Left renal cortex interstitium (tissue), 4 donors: ENCODE measurements at regions not wholly inside any gene's neighbourhood (a gene's known extent, or its start where the extent isn't known, plus 50 kb on each side); places are given as distances from the start of the nearest gene placed in this dataset.
"Not testable (repeated sequence)": the region's sequence is repeated elsewhere in the genome, so short reads cannot be mapped to it uniquely, and the experiment has no call there.

Experiments used
- DNase-seq, 4 donors: peaks; one replicate each; pipeline ENCODE4 v3.0.0-alpha.2; 2013; ENCODE audit warnings: low read depth in 4 of 4, low spot score in 2 of 4, missing footprints in 1 of 4

DNA sequence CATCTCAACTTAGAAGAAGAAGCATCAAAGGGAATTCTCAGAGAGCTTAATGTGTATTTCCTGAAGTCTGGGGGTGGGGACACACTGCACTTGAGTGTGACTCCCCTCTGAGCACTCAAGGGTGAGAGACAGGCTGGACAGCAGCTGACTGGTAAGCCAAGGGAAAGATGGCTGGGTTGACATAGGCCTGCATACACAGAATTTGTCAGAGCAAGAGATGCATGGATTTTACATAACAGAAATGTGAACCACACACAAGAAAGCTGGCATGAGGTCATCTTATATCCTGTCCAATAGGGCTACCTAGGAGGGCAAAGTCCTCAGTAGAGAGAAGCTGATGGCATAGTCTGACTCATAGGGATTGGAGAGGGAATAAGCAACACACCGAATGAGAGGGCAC lies 114.3 kb upstream of the EPB41L4A start:
- no peak for DNase-seq

DNA sequence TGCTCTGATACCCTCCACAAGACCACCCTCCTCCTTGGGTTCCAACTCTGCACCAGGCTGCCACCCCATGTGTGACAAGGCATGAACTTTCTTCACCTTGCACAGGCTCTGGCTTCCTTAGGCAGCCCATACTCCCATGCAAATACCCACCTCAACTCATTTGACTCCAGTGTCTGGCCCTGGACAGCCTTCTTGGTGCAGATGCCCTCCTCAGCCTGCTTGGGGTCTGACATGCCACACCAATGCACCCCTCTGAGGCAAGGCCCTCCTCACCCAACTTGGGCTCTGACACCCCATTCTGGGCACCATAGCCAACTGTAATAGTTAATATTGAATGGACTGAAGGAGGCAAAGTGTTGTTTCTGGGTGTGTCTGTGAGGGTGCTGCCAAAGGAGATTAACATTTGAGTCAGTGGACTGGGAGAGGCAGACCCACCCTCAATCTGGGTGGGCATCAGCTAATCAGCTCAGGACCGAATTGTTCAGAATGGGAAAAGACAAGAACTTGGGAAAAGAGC lies 115.0 kb upstream of the EPB41L4A start:
- DNase-seq: no peak

DNA sequence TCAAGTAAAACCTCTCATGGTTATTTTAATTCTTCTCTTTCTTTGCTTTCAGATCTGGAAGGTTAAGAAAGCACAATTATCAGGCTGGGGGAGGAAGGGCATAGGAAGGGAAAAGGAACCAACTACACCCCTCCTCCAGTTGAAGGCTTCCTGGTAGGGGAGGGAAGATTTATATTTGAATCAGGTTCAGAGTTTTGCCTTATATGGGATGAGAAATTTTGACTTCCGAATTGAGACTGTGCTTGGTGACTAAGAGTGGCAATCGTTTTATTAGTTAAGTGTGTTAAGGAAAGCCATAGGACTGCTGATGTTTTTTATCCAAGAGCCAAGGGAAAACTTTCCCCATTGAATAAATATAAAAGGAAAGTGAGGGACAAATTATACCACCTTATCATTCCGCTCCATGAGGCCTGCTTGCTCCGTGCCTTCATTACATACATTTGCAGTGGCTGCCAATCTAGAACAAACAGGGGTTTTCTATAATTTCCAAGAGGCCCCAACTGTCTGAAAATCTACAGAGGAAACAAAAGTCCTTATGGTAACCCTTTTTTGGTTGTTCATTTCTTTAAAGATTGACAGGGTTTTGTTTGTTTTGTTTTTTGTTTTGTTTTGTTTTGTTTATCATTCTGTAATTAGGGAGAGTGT lies 115.7 kb upstream of the EPB41L4A start:
- no peak for DNase-seq

DNA sequence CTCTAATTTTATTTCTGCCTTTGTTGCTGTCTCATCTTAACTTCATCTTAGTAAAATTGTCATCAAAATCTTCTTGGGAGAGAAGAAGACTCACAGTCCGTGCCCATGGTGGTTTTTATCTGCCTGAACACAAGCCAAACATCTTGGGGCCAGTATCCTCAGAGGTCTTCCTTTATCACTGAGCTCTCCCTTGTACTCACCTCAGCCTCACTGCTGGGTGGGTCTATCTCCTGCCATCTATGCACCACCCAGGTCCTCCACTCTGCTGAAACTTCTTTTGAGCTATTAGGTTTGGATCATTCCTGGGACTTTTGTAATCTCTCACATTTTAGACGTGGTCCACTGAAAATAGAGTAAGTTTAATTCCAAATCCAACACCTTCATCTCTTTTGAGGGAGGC lies 116.3 kb upstream of the EPB41L4A start:
- DNase-seq: no peak

DNA sequence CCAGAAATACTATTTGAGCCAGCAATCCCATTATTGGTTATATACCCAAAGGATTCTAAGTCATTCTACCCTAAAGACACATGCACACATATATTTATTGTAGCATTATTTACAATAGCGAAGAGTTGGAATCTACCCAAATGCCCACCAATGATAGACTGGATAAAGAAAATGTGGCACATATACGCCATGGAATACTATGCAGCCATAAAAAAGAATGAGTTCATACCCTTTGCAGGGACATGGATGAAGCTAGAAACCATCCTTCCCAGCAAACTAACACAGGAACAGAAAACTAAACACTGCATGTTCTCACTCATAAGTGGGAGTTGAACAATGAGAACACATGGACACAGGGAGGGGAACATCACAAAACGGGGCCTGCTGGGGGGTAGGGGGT lies 125.5 kb upstream of the EPB41L4A start:
- not testable (repeated sequence) for DNase-seq

DNA sequence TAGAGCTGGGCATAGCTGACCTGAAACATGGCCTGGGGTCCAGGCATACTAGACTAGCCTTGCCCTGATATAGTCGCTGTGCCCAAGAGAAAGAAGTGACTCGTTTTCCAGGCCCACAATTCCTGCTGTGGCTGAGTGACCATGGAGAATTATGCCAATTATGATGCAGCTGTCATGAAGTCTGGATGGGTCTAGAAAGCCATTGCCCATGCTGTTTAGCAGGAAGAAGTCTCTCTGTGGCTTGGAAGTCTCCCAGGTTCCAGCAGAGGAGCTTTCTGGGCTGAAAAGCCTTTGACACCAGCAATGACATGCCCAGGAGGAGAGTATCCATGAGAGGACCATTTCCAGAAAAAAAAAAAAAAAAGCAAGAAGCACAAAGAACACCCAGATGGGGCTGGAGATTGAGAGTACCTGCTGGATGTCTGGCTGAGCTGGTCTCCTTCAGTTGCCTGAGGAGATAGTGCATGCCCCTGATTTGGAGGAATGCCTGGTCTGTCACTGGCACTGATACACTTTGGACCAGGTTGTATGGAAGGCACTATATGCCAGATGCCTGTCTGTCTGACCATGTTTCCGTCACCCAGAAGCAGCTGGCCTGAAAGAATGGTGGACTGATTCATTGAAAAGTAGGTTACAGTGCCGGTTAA lies 128.0 kb upstream of the EPB41L4A start:
- DNase-seq: no peak

DNA sequence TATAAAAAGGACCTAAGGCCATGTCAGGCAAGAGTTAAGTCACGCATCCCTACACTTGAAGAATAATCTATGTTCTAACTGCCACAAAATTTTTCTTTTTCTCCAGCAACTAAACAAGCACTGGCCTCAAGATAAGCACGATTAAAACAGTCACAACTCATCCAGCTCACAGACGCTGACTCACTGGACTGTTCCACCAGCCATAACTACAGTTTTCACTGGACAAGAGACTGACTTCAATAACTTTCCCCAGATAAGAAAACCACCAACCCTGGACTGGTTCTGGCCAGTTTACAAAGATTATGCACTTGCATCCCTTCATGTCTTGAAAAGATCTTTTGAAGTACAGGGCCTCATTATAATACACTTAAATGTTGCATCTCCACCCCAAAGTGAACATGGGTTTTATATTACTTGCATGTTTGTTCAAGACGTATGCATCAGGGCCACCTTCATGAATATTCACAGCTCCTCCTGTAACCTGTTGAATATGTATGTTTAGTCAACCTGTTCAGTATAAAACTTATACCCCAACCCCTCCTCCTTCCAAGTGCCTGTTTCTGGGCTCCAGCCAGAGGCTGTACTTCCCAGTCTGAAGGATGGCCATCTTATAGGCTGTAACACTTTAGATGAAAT lies 129.3 kb upstream of the EPB41L4A start:
- no peak for DNase-seq

DNA sequence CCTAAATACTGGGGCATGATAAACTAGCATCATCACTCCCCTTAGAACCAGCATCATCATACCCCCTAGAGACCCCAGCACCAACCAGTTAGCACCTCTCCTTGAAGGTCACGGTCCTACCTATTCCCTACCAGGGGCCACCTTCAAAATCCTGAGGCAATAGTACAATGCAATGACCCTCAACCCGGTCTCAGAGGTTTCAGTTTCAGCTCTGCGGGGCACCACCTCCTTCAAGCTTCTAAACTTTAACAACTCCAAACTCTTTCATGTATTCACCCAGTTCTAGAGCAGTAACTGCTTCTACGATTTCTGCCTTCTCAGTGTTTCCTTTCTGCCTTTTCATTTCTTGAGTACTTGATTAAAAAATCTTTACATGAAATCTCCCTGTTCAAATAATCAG lies 130.1 kb upstream of the EPB41L4A start:
- DNase-seq: no peak

DNA sequence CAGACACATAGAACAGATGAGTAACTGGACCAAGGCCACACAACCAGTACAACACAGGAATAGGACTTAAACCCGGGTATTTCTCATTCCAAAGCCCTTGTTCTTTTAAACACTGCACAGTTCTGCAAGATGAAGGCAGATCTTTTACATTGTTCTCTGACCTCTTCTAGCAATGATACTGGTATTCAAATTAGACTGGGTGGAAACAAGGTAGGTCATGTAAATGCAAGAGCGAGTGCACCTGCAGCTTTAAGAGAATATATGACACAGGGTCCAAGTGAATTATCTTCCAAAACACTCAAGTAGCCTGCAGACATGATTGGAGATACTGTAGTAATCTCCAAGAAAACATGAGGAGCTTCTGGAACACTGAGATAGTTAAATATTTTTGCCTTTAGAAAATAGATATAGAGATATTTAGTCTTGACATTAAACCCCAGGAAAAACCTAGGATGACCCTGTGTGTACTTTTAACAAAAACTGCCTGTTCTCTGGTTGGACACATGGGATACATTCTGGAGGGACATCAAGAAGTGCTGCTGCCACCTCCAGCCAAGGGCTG lies 130.6 kb upstream of the EPB41L4A start:
- no peak for DNase-seq

DNA sequence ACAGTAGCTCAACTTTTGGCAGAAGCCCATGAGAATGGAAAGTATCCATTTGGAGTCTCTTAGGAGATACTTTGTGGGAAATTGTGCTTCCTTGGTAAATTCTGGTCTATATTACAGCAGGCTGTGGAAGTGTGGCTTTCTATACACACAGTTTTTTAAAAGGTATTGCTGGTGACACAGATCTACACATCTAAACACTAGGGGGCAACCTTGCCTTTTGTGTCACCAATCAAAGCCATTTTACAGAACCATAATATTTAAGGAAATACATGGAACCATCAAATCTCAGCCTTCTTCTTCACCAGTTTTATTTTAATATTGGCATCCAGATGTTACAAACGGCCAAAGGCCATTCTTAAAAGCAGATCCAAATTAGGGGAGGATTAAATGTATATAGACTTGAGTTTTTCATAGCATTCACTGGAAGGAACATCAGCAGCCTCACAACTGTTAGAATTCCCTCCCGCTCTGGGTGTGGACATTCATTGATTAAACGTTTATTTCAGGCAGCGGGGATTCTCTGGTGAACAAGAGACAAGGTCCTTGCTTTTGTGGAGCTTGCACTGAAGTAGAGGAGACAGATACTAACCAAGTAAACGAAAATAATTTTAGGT lies 132.4 kb upstream of the EPB41L4A start:
- DNase-seq: peak; percentile 17 to 61 (median 38)

DNA sequence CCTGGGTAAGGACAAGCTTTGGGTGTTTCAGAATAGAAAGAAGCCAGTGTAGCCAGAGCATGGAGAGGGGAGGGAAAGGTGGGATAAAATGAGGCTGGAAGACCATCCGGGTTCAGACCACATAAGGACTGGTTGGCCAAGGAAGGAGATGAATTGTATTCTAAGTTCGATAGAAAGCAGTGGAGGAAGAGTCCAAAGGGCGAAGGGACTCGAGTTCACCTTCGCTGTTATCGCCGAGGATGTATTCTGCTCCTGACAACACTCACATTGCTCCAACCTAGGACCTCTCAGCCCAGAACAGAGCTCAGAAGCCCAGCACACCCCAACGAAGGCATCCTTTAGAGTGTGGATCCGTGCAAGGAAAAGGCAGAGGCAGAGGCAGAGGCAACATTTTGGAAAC lies 133.1 kb upstream of the EPB41L4A start:
- DNase-seq: no peak

DNA sequence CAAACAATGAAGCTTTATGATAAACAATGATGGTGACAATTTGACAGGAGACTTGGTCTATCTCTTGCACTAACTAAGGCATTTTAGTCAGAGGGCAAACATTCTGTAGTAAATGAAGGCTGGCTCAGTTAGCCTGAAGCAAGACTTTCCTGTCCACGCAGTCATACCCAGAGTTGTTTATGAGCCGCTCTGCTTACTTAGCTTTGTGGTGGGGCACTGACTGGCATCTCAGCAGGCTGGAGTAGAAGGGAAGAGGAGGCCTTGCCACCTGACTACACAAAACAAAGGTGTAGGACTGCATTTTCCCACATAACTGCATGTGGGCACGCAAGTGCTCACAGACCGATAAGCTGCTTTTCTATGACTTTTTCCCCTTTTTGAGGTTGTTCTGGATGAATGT lies 133.7 kb upstream of the EPB41L4A start:
- no peak for DNase-seq

DNA sequence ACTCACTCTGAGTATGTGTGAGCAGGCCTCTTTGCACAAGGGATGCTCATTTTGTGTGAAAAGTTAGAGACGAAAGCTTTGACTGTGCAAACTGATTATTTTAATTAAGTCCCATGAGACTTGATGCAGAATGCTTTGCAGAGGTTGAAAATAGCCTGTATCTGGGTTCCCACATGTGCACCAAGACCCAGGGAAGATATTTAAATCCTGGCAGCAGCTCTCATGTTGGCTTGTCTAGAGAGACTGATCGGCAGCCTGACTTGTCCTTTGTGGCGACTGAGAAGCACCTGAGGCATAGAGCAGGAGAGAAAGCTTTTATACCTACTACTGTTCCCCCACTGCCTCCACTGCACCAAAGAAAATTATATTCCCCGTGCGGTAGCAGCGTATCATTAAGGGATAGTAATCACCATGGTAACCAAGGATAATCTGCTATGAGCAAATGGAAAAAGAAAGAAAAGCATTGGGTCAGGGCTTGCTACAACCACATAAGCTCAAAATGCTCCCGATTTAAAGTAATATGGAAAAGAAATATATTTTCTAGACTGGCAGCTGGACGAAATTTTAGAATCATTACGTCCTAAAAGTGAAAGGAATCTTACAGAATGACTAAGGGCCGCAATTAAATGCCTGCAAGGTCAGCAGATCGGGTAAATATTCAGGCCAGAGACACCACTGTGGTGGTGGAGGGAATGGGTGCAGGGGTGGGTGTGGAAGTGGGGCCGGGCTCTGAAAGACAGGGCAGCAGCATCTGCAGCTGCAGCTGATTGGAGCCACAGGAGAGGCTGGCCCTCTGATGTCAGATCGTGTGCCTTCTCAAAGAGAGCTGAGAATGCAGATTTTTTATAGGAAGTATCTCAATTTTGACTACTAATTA lies 135.3 kb upstream of the EPB41L4A start:
- no peak for DNase-seq

DNA sequence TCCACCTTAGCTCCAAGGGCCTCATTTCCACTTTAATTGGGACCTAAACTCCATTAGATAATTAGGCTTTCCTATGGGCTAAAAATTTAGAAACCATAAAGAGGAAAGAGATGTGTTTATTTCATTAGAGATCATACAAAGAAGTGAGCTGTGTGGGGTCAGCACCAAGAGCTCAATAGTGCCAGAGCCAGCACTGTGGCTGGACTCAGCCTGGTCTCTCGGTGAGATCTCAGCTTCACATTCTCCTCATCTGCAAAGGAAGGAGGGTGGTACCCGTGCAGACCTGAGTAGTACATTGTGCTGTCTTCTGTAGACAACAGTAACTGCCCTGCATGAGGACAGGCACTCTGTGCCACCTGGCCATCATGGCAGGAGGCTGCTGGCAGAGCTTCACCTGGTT lies 136.1 kb upstream of the EPB41L4A start:
- no peak for DNase-seq

DNA sequence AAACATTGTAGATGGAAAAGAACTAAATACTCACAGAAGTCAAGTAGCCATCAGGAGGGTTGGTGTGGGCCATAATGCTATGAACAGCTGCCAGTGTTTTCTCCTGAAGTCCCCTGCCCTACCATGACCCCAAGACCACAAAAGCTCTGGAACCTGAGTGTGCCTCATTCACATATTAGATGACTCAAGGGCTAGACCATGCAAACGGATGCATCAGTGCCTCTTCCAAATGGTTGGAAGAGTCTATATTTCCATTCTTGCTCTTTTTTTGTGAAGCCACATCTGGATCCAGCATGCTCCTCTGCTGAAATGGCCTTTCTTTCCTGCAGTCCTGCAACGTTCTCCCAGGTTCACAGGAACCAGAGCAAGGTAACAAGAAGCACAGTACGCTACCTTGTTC lies 136.6 kb upstream of the EPB41L4A start:
- DNase-seq: no peak

DNA sequence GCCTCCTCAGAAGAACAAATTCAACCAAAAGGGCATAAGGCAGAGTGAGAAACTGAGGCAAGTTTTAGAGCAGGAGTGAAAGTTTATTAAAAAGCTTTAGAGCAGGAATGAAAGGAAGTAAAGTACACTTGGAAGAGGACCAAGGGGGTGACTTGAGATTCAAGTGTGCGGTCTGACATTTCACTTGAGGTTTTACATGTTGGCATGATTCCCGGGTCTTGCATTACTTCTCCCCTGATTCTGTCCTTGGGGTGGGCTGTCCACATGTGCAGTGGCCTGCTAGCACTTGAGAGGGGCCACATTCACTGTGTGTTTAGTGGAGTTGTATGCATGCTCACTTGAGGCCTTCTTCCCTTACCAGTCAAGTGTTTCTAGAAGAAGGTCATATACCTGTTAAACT lies 140.4 kb upstream of the EPB41L4A start:
- DNase-seq: not testable (repeated sequence)

DNA sequence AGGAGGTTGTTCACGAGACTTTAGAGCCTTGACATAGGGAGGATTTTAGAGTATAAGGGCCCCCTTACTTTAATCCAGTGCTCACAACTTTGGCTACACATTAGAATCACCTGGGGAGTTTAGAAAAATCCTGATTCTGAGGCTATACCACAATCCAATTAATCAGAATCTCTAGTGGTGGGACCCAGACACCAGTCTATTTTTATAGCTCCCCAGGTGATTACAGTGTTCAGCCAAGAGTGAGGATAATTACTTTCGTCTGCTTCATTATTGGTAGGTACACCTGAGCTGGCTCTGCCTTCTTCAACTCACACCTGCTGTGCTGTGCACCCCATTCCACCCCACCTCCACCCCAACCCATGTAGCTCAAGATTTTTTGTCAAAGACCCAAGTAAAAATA lies 141.3 kb upstream of the EPB41L4A start:
- no peak for DNase-seq

DNA sequence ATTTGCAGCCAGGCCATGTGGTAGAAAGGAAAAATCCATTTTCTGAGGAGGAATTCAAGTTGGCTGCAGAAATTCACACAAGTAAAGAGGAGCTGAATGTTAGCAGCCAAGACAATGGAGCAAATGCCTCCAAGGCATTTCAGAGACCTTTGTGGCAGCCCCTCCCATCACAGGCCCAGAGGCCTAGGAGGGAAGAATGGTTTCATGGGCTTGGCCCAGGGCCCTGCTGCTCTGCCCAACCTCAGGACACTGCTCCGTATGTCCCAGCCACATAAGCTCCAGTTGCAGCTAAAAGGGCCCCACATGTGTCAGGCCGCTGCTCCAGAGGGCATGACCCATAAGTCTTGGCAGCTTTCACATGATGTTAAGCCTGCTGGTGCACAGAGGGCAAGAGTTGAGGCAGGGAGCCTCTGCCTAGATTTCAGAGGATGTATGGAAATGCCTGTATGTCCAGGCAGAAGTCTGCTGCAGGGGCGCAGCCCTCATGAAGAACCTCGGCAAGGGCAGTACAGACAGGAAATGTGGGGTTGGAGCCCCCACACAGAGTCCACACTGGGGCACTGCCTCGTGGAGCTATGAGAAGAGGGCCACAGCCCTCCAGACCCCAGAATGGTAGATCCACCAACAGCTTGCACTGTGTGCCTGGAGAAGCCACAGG lies 144.2 kb upstream of the EPB41L4A start:
- DNase-seq: no peak

DNA sequence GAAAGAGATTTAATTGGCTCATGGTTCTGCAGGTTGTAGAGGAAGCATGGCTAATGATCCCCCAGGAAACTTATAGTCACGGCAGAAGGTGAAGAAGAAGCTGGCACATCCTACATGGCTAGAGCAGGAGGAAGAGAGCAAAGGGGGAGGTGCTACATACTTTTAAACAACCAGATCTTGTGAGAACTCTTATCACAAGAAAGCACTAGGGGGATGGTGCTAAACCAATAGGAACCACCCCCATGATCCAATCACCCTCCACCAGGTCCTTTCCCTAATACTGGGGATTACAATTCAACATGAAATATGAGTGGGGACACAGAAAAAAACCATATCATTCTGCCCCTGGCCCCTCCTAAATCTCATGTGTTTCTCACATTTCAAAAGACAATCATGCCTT lies 147.2 kb upstream of the EPB41L4A start:
- no peak for DNase-seq

DNA sequence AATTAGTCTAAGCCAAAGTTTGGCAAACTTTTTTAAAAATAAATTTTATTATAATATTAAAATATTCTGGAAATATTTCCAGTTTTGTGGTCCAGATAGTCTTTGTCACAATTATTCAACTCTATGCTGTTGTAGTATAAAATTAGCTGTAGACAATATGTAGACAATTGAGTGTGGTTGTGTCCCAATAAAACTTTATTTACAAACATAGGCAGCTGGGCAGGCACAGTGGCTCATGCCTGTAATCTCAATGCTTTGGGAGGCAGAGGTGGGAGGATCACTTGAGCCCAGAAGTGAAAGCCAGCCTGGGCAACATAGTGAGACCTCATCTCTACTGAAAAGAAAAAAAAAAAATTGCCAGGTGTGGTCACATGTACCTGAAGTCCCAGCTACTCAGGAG lies 150.5 kb upstream of the EPB41L4A start:
- DNase-seq: no peak
